OCI-LY7 (cell line): ENCODE measurements at regions not wholly inside any gene's neighbourhood (a gene's known extent, or its start where the extent isn't known, plus 50 kb on each side); places are given as distances from the start of the nearest gene placed in this dataset.
"Not testable (repeated sequence)": the region's sequence is repeated elsewhere in the genome, so short reads cannot be mapped to it uniquely, and the experiment has no call there.

ENCODE experiments used
- BruUV-seq: library from RNA; stranded (reverse); fragments of 400-500 nt; replicated peaks from 2 replicates; lab custom pipeline; 2021; lab: Mats Ljungman, UMichigan
- CTCF ChIA-PET: fragments of 300-600 bp; sonication (Branson Sonifier 250); formaldehyde crosslinking; loops from one replicate; lab custom pipeline; 2022; ENCODE audit warnings: antibody characterized with exemption; ENCODE audit not compliant: unreplicated experiment; lab: Charles Lee
- POLR2A ChIA-PET: fragments of 300-600 bp; sonication (Branson Sonifier 250); formaldehyde crosslinking; loops from one replicate; lab custom pipeline; 2022; ENCODE audit warnings: antibody characterized with exemption; lab: Charles Lee
- DNase-seq: peaks from one replicate; pipeline ENCODE4 v3.0.0-alpha.2; 2015; ENCODE audit warnings: low spot score
- H2AFZ ChIP-seq: fragments of 200-600 bp; sonication (generic), shearing (Covaris generic); 2 replicates; pipeline ENCODE4 v1.6.1; 2014; ENCODE audit warnings: mild to moderate bottlenecking, antibody characterized with exemption, low read length, moderate library complexity
- H3K27ac ChIP-seq: fragments of 200-600 bp; sonication (generic); 2 replicates; pipeline ENCODE4 v1.5.1; 2014; ENCODE audit warnings: mixed run types, low read depth, mild to moderate bottlenecking, moderate library complexity, low read length, inconsistent platforms; ENCODE audit not compliant: poor library complexity, severe bottlenecking
- H3K36me3 ChIP-seq: fragments of 200-600 bp; sonication (generic); 2 replicates; pipeline ENCODE4 v1.6.1; 2014; ENCODE audit warnings: mild to moderate bottlenecking, antibody characterized with exemption, low read length, moderate library complexity, mixed read lengths; ENCODE audit not compliant: insufficient read depth
- H3K4me1 ChIP-seq: fragments of 200-600 bp; sonication (generic); 2 replicates; pipeline ENCODE4 v1.5.1; 2014; ENCODE audit warnings: mild to moderate bottlenecking, low read length; ENCODE audit not compliant: insufficient read depth, poor library complexity, severe bottlenecking
- H3K4me2 ChIP-seq: fragments of 200-600 bp; sonication (generic); 2 replicates; pipeline ENCODE4 v1.6.1; 2014; ENCODE audit warnings: mild to moderate bottlenecking, low read length
- H3K4me3 ChIP-seq: fragments of 200-600 bp; sonication (generic); 2 replicates; pipeline ENCODE4 v1.5.1; 2014; ENCODE audit warnings: mild to moderate bottlenecking, low read depth, low read length; ENCODE audit not compliant: poor library complexity, severe bottlenecking
- H3K79me2 ChIP-seq: fragments of 200-600 bp; sonication (generic); 2 replicates; pipeline ENCODE4 v1.6.1; 2016; ENCODE audit warnings: low read depth, mild to moderate bottlenecking, low read length, moderate library complexity, mixed read lengths; ENCODE audit not compliant: insufficient read depth
- H3K9me2 ChIP-seq: fragments of 200-600 bp; sonication (generic); 2 replicates; pipeline ENCODE4 v1.6.1; 2016; ENCODE audit warnings: mild to moderate bottlenecking, low read length, mixed read lengths; ENCODE audit not compliant: insufficient read depth
- H3K9me3 ChIP-seq: fragments of 200-600 bp; sonication (generic); 2 replicates; pipeline ENCODE4 v1.6.1; 2014; ENCODE audit warnings: mild to moderate bottlenecking, mixed run types, low read length, mixed read lengths
- H4K20me1 ChIP-seq: fragments of 200-600 bp; sonication (generic); 2 replicates; pipeline ENCODE4 v1.6.1; 2014; ENCODE audit warnings: mild to moderate bottlenecking, antibody characterized with exemption, low read length, moderate library complexity, mixed read lengths; ENCODE audit not compliant: insufficient read depth
- EZH2phosphoT487 ChIP-seq: fragments of 200-600 bp; sonication (generic); IDR thresholded peaks from 2 replicates; pipeline ENCODE4 v1.6.1; 2018; ENCODE audit warnings: low read depth, borderline replicate concordance, mild to moderate bottlenecking, mixed run types, antibody characterized with exemption, low read length, moderate library complexity, mixed read lengths
- intact Hi-C: fragments of 100-400 bp; cut with micrococcal nuclease; formaldehyde crosslinking; loops from one replicate; pipeline ENCODE4 v1.10.0; 2022; ENCODE audit not compliant: unreplicated experiment
- TF ChIP-seq, protein P1 (sequence below): fragments of 200-600 bp; sonication (generic); conservative IDR thresholded peaks from 2 replicates; pipeline ENCODE4 v1.5.1; 2014; ENCODE audit warnings: mild to moderate bottlenecking, antibody characterized with exemption, low read length, moderate library complexity, mixed read lengths

- H3K9me2 ChIP-seq = no peaks in the 10 kb centered on the region
- H3K4me1 ChIP-seq = no peaks in the 10 kb centered on the region
- intact Hi-C loops = no loop called here
- POLR2A ChIA-PET = no interaction called here
- no peaks in the 10 kb centered on the region for H4K20me1 ChIP-seq
- H2AFZ ChIP-seq = no peak overlapping the region
- TF ChIP-seq EZH2phosphoT487 = no peak
- TF ChIP-seq, protein P1, sequence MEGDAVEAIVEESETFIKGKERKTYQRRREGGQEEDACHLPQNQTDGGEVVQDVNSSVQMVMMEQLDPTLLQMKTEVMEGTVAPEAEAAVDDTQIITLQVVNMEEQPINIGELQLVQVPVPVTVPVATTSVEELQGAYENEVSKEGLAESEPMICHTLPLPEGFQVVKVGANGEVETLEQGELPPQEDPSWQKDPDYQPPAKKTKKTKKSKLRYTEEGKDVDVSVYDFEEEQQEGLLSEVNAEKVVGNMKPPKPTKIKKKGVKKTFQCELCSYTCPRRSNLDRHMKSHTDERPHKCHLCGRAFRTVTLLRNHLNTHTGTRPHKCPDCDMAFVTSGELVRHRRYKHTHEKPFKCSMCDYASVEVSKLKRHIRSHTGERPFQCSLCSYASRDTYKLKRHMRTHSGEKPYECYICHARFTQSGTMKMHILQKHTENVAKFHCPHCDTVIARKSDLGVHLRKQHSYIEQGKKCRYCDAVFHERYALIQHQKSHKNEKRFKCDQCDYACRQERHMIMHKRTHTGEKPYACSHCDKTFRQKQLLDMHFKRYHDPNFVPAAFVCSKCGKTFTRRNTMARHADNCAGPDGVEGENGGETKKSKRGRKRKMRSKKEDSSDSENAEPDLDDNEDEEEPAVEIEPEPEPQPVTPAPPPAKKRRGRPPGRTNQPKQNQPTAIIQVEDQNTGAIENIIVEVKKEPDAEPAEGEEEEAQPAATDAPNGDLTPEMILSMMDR = no peak
- no peak overlapping the region for H3K4me3 ChIP-seq
- H3K9me3 ChIP-seq = no peaks in the 10 kb centered on the region
- BruUV-seq = no TSS peak
- CTCF ChIA-PET = no interaction called here
- no peak overlapping the region for H3K4me2 ChIP-seq
- H3K79me2 ChIP-seq = no peaks in the 10 kb centered on the region
- H3K36me3 ChIP-seq = no peaks in the 10 kb centered on the region
- H3K27ac ChIP-seq = no peak overlapping the region
- DNase-seq = peak; percentile 22
Measured at GRCh38 chr6:133092771-133093170, 148.4 kb upstream of the EYA4 start.

GRCh38 chr6:133093211-133093610, 147.9 kb upstream of the EYA4 start:
- H3K79me2 ChIP-seq, POLR2A ChIA-PET, H3K36me3 ChIP-seq, intact Hi-C loops, H4K20me1 ChIP-seq, DNase-seq, H3K27ac ChIP-seq, H3K9me3 ChIP-seq, H3K9me2 ChIP-seq, H2AFZ ChIP-seq, H3K4me2 ChIP-seq, H3K4me1 ChIP-seq, H3K4me3 ChIP-seq, CTCF ChIA-PET, BruUV-seq: not testable (repeated sequence)

DNA sequence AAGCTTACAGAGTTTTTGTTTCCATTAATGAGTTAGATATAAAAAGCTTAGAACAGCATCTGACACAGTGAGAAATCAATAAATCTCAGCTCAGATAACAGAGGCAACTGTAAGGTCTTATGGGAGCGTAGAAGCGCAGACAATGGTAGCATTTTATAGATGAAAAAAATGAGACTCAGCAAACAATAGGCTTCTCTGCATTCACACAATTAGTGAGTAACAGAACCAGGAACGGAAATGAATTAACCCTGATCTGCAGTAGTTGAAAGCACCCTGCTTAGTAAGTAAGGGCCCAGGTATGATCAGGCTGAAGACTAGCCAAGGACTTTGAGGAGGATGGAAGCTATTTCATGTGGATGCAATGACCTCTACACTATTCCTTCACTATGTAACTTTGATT, 147.2 kb upstream of the EYA4 start:
- Histone ChIP-seq H3K4me2 (no peak overlapping the region), H3K27ac (no peak overlapping the region), H2AFZ (no peak overlapping the region), H4K20me1 (no peaks in the 10 kb centered on the region), H3K36me3 (no peaks in the 10 kb centered on the region), H3K4me1 (no peaks in the 10 kb centered on the region), H3K4me3 (no peak overlapping the region), H3K9me2 (no peaks in the 10 kb centered on the region), H3K9me3 (no peaks in the 10 kb centered on the region), H3K79me2 (no peaks in the 10 kb centered on the region)
- POLR2A ChIA-PET = no interaction called here
- no peak for TF ChIP-seq EZH2phosphoT487
- CTCF ChIA-PET = no interaction called here
- DNase-seq = no peak
- intact Hi-C loops = no loop called here
- no TSS peak for BruUV-seq

DNA sequence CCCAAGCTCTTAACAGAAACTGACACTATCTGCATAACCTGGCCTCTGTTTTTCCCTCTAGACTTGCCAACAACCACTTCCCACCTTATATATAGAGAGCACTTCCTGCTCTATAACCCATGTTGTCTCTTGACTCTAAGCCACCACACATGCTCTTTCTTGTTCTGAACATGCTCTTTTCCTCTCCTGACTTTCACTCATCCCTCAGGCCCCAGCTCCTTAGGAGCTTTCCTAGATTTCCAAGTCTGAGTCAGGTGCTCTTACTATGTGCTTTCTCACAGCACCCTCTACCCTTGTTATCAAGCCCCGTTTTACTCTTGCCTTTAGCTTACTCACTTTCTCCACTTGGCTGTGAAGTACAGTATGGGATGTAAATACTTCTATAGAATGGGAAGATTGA, 143.9 kb upstream of the EYA4 start:
- ChIA-PET CTCF (no interaction called here), POLR2A (no interaction called here)
- no peaks in the 10 kb centered on the region for H3K36me3 ChIP-seq
- no peak overlapping the region for H3K4me3 ChIP-seq
- no peak for DNase-seq
- H4K20me1 ChIP-seq = no peaks in the 10 kb centered on the region
- intact Hi-C loops = no loop called here
- no peaks in the 10 kb centered on the region for H3K4me1 ChIP-seq
- H3K27ac ChIP-seq = no peak overlapping the region
- TF ChIP-seq, protein P1 = no peak
- no peak for TF ChIP-seq EZH2phosphoT487
- no TSS peak for BruUV-seq
- H3K9me2 ChIP-seq = no peaks in the 10 kb centered on the region
- H3K79me2 ChIP-seq = no peaks in the 10 kb centered on the region
- no peak overlapping the region for H3K4me2 ChIP-seq
- no peak overlapping the region for H2AFZ ChIP-seq
- no peaks in the 10 kb centered on the region for H3K9me3 ChIP-seq
